ENCODE measurements at regions not wholly inside any gene's neighbourhood (a gene's known extent, or its start where the extent isn't known, plus 50 kb on each side); places are given as distances from the start of the nearest gene placed in this dataset.
"Not testable (repeated sequence)": the region's sequence is repeated elsewhere in the genome, so short reads cannot be mapped to it uniquely, and the experiment has no call there.

DNA sequence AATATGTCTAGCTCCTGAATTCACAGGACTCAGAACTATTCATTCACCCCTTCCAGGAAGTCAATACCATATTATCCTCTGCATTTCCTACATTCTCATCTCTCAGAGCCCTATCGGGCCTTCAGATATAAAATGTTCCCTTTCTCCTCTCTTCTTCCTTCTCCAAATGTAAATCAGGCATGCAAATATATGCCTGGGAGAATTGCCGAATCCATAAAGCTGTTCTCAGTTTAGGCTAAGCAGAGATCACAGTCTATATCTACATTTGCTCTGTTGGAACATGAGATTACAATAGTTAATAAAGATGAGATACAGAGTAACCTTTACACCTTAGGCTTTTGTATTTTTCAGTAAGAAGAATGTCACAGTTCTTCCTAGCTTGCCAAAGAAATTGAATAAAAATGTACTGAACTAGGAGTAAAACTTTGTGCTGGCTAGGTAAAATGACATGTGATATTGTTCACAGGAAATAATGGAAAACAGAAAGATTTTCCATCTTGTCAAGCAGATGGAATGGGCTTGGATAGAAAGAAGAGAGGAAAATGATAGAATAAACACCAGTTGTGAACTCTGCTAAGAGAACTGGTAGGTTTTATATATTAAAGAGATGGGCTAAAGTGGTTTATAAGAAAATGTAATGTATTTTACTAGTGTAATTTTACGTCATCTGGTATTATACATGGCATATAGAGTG, 161.5 kb downstream of the NRIP1 start:
- DNase-seq: no peak

DNA sequence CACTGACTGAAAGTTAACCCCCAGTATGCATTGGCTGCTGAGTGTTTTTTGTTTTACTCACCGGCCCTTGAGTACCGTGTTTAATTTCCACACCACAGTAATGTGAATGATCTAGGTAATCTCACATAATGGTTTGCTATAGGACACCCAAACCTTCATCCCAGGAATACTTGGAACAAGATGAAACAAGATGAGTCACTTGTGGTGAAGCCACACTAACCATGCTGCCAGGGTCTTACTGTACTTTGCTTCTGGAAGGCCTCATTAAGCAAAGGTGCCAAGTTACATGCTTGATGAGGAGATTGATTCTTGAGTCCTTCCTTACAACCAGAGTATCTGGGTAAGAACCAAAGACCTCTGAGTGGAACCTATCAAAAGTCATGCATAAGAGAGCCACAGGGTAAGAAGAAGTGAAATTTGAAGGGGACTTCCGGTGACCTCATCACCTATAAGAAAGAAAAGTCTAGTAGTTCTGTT, 163.3 kb downstream of the NRIP1 start:
- no peak for DNase-seq

DNA sequence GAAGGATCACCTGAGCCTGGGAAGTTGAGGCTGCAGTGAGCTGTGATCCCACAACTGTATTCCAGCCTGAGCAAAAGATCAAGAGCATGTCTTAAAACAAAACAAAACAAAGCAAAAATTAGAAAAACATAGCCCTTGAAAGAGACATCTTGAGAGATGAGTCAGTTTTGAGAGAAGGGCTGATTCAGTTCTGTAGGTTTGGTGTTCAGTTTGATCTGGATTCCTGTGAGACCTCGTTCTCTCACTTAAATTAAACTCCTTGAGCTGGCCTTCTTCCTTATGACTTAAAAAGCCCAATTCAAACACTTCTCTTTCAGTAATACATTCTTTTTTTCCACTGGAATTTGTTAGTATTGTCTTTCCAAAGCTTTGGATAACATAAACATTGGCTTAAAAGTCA, 164.2 kb downstream of the NRIP1 start:
- DNase-seq: no peak

DNA sequence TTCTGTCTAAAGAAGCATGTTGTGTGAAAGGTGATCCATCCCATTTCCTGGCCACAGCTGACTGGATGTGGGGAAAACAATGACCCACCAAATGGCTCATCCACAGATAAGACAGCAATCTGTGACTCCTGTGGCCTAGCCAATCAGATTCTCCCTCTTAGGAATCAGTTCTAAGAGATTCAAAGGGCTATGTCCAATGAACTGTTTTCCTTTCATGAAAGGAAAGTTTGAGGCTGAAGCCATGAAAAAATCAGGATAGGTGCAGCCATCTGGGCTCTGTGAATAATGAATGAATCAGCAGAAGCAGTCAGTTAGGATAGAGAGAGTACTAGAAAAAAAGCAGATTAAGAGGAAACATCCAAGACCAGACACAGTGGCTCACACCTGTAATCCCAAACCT, 164.7 kb downstream of the NRIP1 start:
- no peak for DNase-seq

DNA sequence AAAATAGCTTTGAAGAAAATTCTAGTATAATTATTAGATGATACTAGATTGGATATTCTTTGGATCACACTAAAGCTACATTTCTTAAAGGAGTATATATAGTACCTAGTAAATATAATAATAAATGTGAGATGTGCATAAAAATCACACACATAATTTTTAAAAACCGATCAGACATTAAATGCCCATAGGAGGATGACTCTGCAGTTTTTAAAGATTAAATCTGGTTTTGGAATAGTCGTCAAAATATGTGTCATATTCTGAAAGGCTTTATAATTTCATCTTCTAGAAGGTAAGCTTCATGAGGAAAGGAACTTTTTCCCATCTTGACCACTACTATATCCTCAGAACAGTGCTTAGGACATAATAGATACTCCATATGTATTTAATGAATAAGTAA, 169.0 kb downstream of the NRIP1 start:
- DNase-seq: no peak

DNA sequence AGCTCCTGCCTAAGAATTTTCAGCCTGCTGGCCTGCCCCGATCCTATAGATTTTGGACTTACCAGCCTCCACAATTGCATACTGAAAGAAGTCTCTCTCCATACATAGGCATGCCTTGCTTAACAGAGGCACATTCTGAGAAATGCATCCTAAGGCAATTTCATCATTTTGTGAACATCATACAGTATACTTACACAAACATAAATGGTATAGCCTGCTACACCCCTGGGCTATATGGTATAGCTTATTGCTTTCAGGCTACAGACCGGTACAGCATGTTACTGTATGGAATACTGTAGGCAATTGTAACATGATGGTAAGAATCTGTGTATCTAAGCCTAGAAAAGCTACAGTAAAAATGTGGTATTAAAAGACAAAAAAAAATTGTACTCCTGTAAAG, 174.7 kb downstream of the NRIP1 start:
- DNase-seq: no peak

DNA sequence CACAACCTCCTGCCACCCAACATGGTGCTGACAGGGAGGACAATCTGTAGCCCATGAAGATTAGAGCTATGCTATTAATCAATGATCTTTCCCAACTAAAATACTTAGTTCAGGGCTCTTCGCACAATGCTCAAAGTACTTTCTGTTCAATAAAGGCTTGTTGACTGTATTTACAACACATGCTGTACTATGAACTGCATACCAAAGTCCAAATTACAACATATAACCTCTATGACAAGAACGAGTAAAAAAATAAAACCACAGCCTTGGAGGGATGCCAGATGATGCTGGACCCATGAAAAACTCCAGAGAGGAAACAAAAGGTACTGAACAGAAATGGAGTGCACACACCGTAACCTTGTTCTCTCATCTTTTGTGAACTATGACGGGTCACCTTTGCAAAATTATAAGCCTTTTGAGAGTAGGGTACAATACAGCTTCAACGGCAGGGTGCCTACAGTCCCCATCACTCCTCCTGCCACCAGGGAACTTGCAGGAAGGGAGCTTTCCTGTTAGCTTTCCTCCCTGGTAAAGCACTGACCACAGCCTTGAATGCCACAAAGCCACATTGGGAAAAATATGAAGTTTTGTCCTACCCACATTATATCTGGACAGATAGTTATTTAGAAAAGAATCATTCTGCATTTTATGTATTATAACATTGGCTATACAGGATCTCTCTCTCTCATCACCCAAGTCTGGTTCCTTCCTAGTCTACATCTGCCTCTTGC, 175.6 kb downstream of the NRIP1 start:
- DNase-seq: no peak

DNA sequence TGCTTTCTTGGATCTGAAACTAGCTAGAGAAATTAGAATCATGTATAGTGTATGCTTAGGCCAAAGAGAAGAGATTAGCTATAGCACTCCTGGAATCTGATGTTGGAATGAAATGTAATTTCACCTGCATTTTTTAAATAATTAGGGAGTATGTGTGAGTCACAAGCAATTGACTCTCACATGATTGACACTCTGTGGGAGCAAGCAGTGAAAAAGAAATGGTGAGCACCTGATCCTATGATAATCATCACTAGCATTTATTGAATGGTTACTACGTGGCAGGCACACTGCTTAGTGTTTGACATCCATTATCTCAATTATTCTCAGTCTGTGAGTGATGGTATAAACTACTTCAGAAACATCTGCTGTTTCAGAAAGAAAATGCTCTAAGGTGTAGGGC, 176.6 kb downstream of the NRIP1 start:
- DNase-seq: no peak

DNA sequence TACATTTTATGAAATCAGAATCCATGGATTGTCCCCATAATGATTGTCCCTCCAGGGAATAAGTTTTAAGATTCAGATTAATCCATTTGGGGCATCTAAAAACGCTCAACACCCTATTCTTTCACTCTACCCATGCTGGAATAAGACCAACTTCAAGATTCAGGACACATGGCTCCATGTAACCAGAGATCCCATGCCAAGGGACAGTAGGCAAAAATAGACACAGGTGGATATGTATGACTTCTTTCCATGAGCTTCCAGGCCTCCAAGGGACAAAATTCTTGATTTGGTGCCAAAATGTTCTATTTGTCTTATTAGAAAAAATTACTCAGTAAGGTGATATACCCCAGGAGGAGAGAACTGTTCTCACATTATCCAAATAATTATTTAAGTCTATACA, 178.8 kb downstream of the NRIP1 start:
- DNase-seq: no peak

DNA sequence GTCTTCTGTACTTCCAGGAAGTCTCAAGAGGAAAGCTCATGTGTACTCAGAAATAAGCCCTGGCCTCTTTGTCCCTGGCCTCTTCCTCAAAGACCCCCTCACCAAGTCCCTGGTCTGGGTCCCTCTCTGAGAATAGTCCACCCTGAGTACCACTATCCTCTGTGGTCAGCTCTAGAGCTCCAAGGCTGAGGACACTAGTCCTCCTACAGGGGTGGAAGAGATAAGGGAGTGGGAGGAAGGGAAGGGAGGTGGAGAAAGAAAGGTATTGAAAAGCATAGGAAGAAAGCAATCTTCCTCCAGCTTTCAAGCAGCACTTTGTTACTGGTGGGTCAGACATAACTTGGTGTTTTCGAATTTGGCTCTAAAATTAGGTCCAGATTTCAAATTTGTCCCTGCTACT, 181.4 kb downstream of the NRIP1 start:
- DNase-seq: no peak

DNA sequence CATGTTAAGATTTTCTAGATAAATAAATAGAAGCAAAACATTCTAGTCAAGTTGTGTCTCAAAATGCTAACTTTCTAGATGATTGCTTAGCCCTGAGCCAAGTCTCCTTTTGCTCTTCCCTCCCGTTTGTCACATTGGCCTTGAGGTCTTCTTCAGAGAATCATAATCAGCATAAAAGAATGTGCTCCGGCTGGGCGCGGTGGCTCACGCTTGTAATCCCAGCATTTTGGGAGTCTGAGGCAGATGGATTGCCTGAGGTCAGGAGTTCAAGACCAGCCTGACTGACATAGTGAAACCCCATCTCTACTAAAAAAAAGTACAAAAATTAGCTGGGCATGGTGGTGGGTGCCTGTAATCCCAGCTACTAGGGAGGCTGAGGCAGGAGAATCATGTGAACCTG, 182.3 kb downstream of the NRIP1 start:
- not testable (repeated sequence) for DNase-seq

DNA sequence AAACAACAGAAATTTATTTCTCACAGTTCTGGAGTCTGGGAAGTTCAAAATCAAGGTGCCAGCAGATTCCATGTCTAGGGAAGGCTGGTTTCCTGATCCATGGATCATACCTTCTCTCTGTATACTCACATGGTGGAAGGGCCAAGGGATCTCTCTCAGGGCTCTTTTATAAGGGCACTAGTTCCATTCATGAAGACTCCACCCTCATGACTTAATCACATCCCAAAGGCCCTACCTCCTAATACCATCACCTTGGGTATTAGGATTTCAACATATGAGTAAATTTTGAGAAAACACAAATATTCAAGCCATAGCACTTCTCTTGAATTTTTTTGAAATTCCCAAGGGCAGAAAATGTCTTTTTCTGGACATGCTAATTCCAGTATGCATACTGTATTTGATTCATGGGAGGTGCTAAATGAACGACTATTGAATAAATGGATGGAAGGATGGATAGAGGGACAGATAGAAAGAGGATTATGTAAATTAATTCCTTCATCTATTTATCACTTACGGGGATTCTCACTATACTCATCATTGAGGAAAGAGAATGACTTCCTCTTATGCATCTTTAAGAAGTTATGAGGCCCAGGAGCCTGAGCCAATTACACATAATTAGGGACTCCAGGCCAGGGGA, 182.8 kb downstream of the NRIP1 start:
- DNase-seq: no peak

DNA sequence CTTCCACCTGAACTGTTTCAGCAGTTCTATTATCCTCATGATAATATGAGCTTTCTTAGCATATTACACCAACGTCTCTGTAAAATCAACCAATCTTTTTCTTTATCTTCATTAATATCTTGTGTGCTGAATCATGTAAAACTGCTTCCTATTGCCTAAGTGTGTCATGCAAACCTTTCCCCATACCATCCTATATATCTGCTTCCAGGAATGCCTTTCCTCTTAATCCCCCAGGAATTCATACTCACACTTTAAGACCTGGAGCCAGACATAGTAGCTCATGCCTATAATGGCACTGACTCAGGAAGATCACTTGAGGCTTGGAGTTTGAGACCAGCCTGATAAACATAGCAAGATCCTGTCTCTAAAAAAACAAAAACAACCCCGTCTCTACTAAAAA, 183.9 kb downstream of the NRIP1 start:
- DNase-seq: no peak

DNA sequence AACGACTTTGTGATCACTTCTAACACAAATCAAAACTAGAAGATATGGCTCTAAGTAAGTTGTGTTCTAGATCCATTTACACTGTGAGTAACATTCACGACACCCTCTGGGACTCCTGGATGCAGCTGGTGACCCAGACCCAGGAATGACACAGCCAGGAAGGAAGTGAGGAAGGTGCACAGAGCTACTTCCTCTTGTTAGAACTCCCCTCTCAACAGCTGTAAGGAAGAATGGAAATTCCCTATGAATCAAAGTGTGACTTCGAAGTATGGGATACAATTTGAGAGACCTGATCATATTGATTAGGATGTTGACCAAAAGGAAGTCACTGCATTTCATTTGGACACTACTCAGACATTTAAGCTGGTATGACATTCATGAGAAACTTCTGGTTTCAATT, 185.3 kb downstream of the NRIP1 start:
- DNase-seq: no peak

DNA sequence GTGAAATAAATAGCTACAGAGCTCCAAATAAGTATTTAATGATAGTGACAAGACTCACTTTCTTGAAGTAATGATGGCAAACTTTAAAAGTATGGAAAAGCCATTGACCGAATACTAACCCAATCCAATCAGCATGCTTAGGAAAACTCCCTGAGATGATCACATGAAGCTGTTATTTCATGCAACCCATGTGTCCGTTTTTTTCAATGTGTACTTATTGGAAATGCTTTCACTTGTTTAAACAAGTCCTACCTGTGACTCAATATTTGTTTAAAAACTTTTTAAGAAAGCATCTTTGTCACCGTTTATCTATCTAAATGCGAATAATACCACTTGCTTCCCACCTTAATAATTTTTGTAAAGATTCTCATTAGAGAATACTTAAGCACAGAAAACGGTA, 185.8 kb downstream of the NRIP1 start:
- no peak for DNase-seq

DNA sequence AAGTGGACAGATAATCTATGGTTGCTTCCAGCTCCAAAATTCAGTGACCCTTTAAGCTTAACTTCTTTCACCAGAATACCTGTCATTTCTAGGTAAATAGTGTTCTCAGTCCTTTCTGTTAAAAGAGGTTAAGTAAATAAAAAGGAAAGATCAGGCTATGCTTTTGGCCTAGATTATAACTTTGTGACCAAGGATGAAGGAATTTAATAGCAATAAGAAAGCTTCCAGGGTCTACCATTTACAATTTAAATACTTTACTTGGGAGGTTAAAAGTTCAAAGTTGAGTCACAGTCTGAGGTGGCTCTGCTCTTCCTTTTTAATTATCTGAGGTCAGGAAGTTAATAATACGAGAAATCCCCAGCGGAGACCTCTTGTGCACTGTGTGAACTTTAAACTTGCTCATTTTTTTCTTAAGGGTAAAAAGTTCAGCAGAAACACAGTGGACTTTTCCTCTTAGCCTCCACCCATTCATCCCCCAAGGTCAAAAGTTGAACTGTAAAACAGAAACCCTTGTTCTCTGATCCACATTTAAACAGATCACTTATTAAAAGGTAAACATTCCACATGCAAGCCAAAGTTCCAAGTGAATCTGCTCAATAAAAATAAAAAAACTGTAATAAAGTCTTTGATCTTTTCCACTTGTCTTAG, 187.1 kb downstream of the NRIP1 start:
- DNase-seq: no peak

DNA sequence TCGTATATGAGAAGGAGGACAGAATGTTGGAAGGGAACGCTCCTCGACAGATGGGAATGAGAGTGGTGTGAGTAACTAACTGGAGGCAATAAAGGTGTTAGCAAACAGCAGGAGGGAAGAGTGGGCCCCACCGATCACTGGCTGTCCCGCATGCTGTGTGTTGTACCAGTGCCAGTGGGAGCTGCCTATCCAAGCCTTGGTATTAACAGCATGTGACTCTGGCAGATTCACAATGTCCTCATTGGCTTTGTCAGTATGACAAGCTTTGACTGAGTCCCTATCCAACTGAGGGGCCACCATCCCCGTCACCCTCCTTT, 188.3 kb downstream of the NRIP1 start:
- no peak for DNase-seq

DNA sequence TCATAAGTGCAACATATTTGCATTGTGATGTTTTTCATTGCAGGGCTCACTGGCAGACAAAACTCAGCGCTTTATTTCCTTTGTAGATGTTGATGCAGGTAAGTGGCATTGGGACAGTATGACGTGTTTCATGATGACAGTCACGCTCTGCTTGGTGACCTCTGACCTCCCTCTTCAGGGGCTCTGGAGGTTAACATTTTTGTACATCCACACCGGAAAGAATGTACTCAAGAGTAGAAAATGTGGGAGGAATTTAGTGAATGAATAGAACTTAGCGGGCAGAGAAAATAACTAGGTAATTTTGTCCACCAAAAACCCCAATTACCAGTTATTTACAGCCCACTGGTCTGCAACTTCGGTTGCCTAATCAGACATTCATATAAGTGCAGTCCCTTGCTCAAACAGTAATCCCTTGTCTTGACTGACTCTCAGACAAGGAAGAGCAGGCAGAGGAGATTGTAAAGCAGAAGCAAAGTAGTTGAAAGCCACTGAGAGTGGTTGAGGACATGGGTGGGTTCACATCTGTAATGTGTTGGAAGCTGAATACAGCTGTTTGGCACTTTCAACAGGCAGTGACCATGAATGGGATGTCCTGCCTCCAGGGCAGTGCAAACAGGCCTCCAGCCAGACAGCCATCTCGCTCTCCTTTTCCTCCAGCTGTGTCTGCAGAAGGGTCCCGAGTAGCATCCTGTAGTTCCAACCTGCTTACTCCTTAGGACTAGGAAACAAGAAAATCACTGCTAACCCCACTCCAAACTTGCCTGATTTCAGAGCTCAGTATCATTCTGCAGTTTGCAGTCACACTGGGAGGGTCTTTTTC, 188.9 kb downstream of the NRIP1 start:
- no peak for DNase-seq

DNA sequence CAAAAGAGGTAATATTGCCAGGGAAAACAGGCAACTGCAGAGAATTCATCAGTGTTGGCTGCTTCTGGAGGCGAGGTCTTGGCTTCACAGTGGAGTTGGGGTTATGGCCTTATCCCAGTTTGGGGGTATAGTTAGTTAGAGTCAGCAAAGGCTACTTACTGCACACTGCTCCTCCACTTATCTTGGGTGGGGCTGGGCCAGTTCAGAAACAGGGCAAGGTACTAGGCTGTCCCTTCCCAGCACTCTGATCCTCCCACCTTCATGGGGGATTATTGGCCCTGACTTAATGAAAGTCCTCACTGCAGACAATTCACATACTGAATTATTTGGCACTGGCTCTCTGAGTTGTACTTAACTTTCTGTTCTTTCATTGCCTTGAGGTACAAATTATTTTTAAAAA, 189.6 kb downstream of the NRIP1 start:
- no peak for DNase-seq

DNA sequence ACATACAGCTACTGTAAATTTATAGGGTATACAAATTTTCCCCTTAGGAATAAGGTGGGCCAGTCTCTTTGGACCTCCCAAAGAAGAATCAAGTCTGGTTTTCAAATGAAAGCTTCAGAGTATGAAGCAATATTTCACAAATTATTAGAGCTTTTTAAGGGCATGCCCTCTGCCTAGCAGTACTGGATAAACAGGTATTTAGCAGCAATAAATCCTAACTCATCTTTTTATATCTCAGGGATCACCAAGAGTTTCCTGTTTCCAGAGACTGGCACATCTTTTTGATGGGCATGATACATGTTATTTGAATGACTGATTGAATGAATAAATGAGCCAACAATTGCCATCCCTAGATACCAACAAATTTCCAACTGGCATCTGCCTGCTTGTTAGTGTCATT, 190.4 kb downstream of the NRIP1 start:
- DNase-seq: no peak

DNA sequence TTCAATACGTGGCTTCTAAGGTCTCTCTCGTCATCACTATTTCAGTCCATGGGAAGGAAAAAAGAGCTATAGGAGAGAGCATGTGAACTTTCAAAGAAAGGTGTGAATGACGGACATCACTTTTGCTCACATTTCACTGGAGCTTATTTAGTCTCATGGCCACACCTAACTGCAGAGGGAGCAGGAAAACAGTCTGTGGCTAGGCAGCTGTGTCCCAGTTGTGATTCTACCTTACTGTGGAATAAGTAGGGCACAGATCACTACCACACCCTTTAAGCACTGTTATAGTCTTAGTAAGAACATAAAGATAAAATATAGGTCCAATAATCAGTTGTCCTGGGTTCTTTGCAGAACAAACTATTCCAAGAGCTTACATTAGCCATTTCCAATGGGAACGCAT, 192.9 kb downstream of the NRIP1 start:
- DNase-seq: no peak

DNA sequence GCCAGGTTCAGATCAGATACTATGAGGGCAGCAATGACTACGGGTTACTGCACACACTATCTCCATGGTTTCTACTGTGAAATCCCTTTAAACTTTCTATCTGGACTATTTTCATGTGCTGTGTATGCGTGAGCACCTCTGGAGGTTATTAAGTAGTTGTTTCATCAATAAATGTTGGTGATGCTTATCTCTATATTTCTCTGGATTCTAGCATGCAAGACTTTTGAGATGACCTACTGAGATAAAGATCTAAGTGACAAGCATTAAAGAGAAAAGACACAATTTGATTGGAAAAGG, 194.0 kb downstream of the NRIP1 start:
- no peak for DNase-seq
